Umbilical cord (tissue), 1 donor: ENCODE measurements at regions not wholly inside any gene's neighbourhood (a gene's known extent, or its start where the extent isn't known, plus 50 kb on each side); places are given as distances from the start of the nearest gene placed in this dataset.
"Not testable (repeated sequence)": the region's sequence is repeated elsewhere in the genome, so short reads cannot be mapped to it uniquely, and the experiment has no call there.

ENCODE experiments used
- DNase-seq: peaks from one replicate; pipeline ENCODE4 v3.0.0-alpha.2; 2015; ENCODE audit warnings: low spot score

- DNase-seq = not testable (repeated sequence)
Measured at GRCh38 chr14:105734241-105734640, 207.9 kb downstream of the TMEM121 start.

- DNase-seq = not testable (repeated sequence)
Measured at GRCh38 chr14:105736331-105736730, 209.9 kb downstream of the TMEM121 start.

GRCh38 chr14:105737504-105738246, 211.3 kb downstream of the TMEM121 start:
- DNase-seq = no peak

GRCh38 chr14:105738638-105739037, 212.3 kb downstream of the TMEM121 start:
- no peak for DNase-seq

- DNase-seq = no peak
Measured at GRCh38 chr14:105739331-105740102, 213.1 kb downstream of the TMEM121 start.

GRCh38 chr14:105740272-105740671, 213.9 kb downstream of the TMEM121 start:
- DNase-seq = not testable (repeated sequence)

- DNase-seq = not testable (repeated sequence)
Measured at GRCh38 chr14:105740961-105741360, 214.6 kb downstream of the TMEM121 start.

GRCh38 chr14:105741707-105742530, 215.5 kb downstream of the TMEM121 start:
- not testable (repeated sequence) for DNase-seq

- no peak for DNase-seq
Measured at GRCh38 chr14:105742531-105742848, 216.1 kb downstream of the TMEM121 start.

- not testable (repeated sequence) for DNase-seq
Measured at GRCh38 chr14:105742904-105743701, 216.7 kb downstream of the TMEM121 start.

GRCh38 chr14:105744213-105744787, 217.9 kb downstream of the TMEM121 start:
- not testable (repeated sequence) for DNase-seq

GRCh38 chr14:105745433-105746123, 219.2 kb downstream of the TMEM121 start:
- DNase-seq = no peak

- no peak for DNase-seq
Measured at GRCh38 chr14:105746124-105746514, 219.7 kb downstream of the TMEM121 start.

GRCh38 chr14:105746800-105747502, 220.6 kb downstream of the TMEM121 start:
- not testable (repeated sequence) for DNase-seq

- DNase-seq = not testable (repeated sequence)
Measured at GRCh38 chr14:105747503-105748203, 221.3 kb downstream of the TMEM121 start.

- DNase-seq = peak; percentile 9
Measured at GRCh38 chr14:105748204-105748578, 221.8 kb downstream of the TMEM121 start.

- DNase-seq = not testable (repeated sequence)
Measured at GRCh38 chr14:105748710-105749109, 222.3 kb downstream of the TMEM121 start.

GRCh38 chr14:105749870-105750541, 223.6 kb downstream of the TMEM121 start:
- DNase-seq = not testable (repeated sequence)
